ENCODE measurements at regions not wholly inside any gene's neighbourhood (a gene's known extent, or its start where the extent isn't known, plus 50 kb on each side); places are given as distances from the start of the nearest gene placed in this dataset.

DNA sequence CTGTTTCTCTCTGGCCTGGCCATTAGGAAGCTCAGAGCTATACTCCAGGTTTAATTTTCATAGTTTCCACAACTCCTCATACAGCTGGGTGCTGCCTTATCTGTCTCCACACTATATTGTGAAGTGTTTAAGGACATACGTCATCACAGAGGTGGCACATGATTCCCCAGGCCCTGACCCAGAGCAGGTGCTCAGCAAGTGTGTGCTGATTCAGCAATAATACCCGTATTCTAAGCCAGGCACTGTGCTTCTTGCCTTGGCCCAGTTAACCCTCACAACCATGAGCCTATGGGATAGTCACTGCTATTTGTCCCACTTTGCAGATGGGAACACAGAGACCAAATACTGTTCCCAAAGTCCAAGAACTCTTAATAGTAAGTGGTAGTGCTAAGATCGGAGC lies 93.5 kb upstream of the SMIM23 start:
- Histone ChIP-seq H3K27ac (no peak overlapping the region), H3K27me3 (no peaks in the 10 kb centered on the region), H3K4me1 (peaks cover 0 to 8% (median 0%) of the 10 kb centered on the region in 9 donors), H3K36me3 (no peaks in the 10 kb centered on the region), H3K4me3 (no peak overlapping the region), H3K9me3 (no peaks in the 10 kb centered on the region)
- TF ChIP-seq, protein P1, sequence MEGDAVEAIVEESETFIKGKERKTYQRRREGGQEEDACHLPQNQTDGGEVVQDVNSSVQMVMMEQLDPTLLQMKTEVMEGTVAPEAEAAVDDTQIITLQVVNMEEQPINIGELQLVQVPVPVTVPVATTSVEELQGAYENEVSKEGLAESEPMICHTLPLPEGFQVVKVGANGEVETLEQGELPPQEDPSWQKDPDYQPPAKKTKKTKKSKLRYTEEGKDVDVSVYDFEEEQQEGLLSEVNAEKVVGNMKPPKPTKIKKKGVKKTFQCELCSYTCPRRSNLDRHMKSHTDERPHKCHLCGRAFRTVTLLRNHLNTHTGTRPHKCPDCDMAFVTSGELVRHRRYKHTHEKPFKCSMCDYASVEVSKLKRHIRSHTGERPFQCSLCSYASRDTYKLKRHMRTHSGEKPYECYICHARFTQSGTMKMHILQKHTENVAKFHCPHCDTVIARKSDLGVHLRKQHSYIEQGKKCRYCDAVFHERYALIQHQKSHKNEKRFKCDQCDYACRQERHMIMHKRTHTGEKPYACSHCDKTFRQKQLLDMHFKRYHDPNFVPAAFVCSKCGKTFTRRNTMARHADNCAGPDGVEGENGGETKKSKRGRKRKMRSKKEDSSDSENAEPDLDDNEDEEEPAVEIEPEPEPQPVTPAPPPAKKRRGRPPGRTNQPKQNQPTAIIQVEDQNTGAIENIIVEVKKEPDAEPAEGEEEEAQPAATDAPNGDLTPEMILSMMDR (IDR thresholded peaks at IDR 0.05) = no peak
- intact Hi-C loops (cut with DNase I) = no loop called here
- 68 to 77% methylated on average over 3 of the region's 3 CpGs for WGBS, 2 donors
- DNase-seq (no peak), ATAC-seq (peak in 1 of 8 donors; percentile 26)

DNA sequence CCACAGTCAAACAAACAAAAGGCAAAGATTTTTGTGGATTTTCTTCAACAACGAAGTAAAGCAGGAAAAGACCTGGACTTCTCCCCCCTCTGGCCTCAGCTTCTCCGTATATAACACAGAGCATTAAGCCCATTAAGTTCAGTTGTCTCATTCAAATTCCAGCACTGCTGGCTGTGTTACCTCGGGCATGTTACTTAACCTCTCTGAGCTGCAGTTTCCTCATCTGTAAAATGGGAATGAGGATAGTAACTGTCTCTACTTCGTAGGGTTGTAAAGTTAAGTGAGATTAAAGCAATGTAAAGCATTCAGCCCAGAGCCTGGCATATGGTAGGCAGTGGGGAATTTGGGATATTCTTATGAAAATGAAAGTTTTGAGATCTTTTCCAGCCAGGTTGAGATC lies 92.7 kb upstream of the SMIM23 start:
- no peaks in the 10 kb centered on the region for H3K27me3 ChIP-seq
- intact Hi-C loops (cut with DNase I) = no loop called here
- no peak overlapping the region for H3K4me3 ChIP-seq
- DNase-seq (no peak), ATAC-seq (no peak)
- WGBS, 2 donors = 84% methylated on average over 4 of the region's 4 CpGs
- no peaks in the 10 kb centered on the region for H3K36me3 ChIP-seq
- no peaks in the 10 kb centered on the region for H3K9me3 ChIP-seq
- no peak overlapping the region for H3K27ac ChIP-seq
- peaks cover 0 to 8% (median 0%) of the 10 kb centered on the region in 9 donors for H3K4me1 ChIP-seq
- TF ChIP-seq, protein P1 (IDR thresholded peaks at IDR 0.05) = no peak

DNA sequence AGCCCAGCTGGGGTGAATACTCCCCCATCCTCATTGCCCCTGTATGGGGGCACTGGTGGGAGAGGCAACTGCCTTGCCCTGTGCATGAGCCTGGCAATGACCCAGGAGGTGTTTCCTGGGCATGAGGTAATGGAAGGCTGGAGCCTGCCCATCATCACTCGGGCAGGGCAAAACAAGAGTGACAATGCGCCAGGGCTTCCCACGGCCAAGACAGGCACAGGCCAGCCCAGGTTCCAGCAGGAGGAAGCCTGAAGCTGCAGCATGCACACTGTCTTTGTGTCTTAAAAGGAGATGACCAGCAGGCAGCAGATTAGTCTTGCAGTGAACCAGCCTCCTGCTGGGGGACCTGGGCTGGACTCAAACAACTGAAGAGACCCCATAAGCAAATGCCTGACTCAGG lies 92.2 kb upstream of the SMIM23 start:
- no peak overlapping the region for H3K4me3 ChIP-seq
- TF ChIP-seq, protein P1 (IDR thresholded peaks at IDR 0.05) = no peak
- peak; percentile 49 to 84 (median 70) for ATAC-seq
- peaks cover 0 to 8% (median 0%) of the 10 kb centered on the region in 9 donors for H3K4me1 ChIP-seq
- H3K36me3 ChIP-seq = no peaks in the 10 kb centered on the region
- no peaks in the 10 kb centered on the region for H3K9me3 ChIP-seq
- 27 to 58% methylated on average over 3 of the region's 3 CpGs for WGBS, 2 donors
- H3K27ac ChIP-seq = no peak overlapping the region
- DNase-seq = peak; percentile 34 to 35
- H3K27me3 ChIP-seq = no peaks in the 10 kb centered on the region
- intact Hi-C loops (cut with DNase I) = no loop called here

DNA sequence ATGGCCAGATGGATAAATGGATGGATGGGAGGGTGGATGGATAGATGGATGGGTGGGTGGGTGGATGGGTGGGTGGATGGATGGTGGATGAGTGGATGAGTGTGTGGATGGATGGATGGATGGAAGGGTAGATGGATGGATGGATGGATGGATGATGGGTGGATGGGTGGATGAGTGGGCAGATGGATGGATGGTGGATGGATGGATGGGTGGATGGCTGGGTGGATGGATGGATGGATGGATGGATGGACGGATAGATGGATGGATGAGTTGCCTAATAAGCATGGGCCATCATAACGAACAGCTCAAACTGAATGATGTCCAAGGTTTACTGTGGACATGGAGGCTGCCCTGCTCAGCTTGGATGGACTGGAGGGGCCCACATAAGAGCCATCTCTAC lies 89.8 kb upstream of the SMIM23 start:
- DNase-seq = no peak
- Histone ChIP-seq H3K27ac (no peak overlapping the region), H3K27me3 (no peaks in the 10 kb centered on the region), H3K9me3 (no peaks in the 10 kb centered on the region), H3K4me3 (no peak overlapping the region), H3K4me1 (peaks cover 0 to 19% (median 0%) of the 10 kb centered on the region in 9 donors), H3K36me3 (no peaks in the 10 kb centered on the region)
- 89 to 90% methylated on average over 2 of the region's 2 CpGs for WGBS, 2 donors
- TF ChIP-seq, protein P1 (IDR thresholded peaks at IDR 0.05) = no peak
- no peak for ATAC-seq
- intact Hi-C loops (cut with DNase I) = no loop called here
